Hepatocyte (in vitro differentiated cells): ENCODE measurements at regions not wholly inside any gene's neighbourhood (a gene's known extent, or its start where the extent isn't known, plus 50 kb on each side); places are given as distances from the start of the nearest gene placed in this dataset.

ENCODE experiments used
- DNase-seq: peaks from one replicate; pipeline ENCODE4 v3.0.0-alpha.2; 2016; ENCODE audit warnings: low spot score
- H2AFZ ChIP-seq: fragments of 200-600 bp; sonication (generic); 2 replicates; pipeline ENCODE4 v1.6.0; 2016; ENCODE audit warnings: antibody characterized with exemption, mild to moderate bottlenecking
- H3K27ac ChIP-seq: fragments of 200-600 bp; sonication (generic); 2 replicates; pipeline ENCODE4 v1.5.1; 2016; ENCODE audit warnings: mild to moderate bottlenecking
- H3K27me3 ChIP-seq: fragments of 200-600 bp; sonication (generic); 2 replicates; pipeline ENCODE4 v1.6.1; 2016
- H3K36me3 ChIP-seq: fragments of 200-600 bp; sonication (generic); replicated peaks from 2 replicates; pipeline ENCODE4 v1.5.1; 2016; ENCODE audit warnings: low read depth; ENCODE audit not compliant: insufficient read depth
- H3K4me1 ChIP-seq: fragments of 200-600 bp; sonication (generic); 2 replicates; pipeline ENCODE4 v1.5.1; 2016; ENCODE audit warnings: mild to moderate bottlenecking, moderate library complexity; ENCODE audit not compliant: insufficient read depth
- H3K4me2 ChIP-seq: fragments of 200-600 bp; sonication (generic); 2 replicates; pipeline ENCODE4 v1.6.0; 2016
- H3K4me3 ChIP-seq: fragments of 200-600 bp; sonication (generic); 2 replicates; pipeline ENCODE4 v1.5.1; 2016; ENCODE audit warnings: mild to moderate bottlenecking
- H3K79me2 ChIP-seq: fragments of 200-600 bp; sonication (generic); 2 replicates; pipeline ENCODE4 v1.6.0; 2017; ENCODE audit warnings: mild to moderate bottlenecking
- H3K9me2 ChIP-seq: fragments of 200-600 bp; sonication (generic); replicated peaks from 2 replicates; pipeline ENCODE4 v1.6.0; 2017; ENCODE audit warnings: mild to moderate bottlenecking; ENCODE audit not compliant: insufficient read depth
- H3K9me3 ChIP-seq: fragments of 200-600 bp; sonication (generic); 2 replicates; pipeline ENCODE4 v1.5.1; 2016; ENCODE audit warnings: low read depth, mild to moderate bottlenecking
- H4K20me1 ChIP-seq: fragments of 200-600 bp; sonication (generic); 2 replicates; pipeline ENCODE4 v1.6.0; 2016; ENCODE audit warnings: mild to moderate bottlenecking; ENCODE audit not compliant: insufficient read depth, poor library complexity, severe bottlenecking
- CTCF ChIP-seq: fragments of 200-600 bp; sonication (generic); IDR thresholded peaks from 2 replicates; pipeline ENCODE4 v1.5.1; 2016; ENCODE audit warnings: antibody characterized with exemption, mild to moderate bottlenecking; ENCODE audit not compliant: poor library complexity
- EZH2 ChIP-seq: fragments of 200-600 bp; sonication (generic); IDR thresholded peaks from 2 replicates; pipeline ENCODE4 v1.6.1; 2016; ENCODE audit warnings: antibody characterized with exemption, mild to moderate bottlenecking, borderline replicate concordance
- EZH2phosphoT487 ChIP-seq: fragments of 200-600 bp; sonication (generic); IDR thresholded peaks from one replicate; pipeline ENCODE4 v1.6.1; 2018; ENCODE audit warnings: antibody characterized with exemption, mild to moderate bottlenecking, low read depth, moderate library complexity; ENCODE audit not compliant: unreplicated experiment, severe bottlenecking
- WGBS: methylation state at CpG from one replicate; pipeline ENCODE4 v1.1.6; 2016; ENCODE audit warnings: low lambda C conversion rate; ENCODE audit errors: missing lambda C conversion rate; 5-methylcytosine and 5-hydroxymethylcytosine counted together

- Histone ChIP-seq H3K36me3 (no peaks in the 10 kb centered on the region), H4K20me1 (no peaks in the 10 kb centered on the region), H3K4me1 (no peaks in the 10 kb centered on the region), H3K27ac (peak overlapping the region; percentile 23), H2AFZ (no peak overlapping the region), H3K4me2 (no peak overlapping the region), H3K79me2 (no peaks in the 10 kb centered on the region), H3K9me3 (no peaks in the 10 kb centered on the region), H3K9me2 (no peaks in the 10 kb centered on the region), H3K27me3 (no peaks in the 10 kb centered on the region), H3K4me3 (no peak overlapping the region)
- TF ChIP-seq CTCF: no peak
- no peak for TF ChIP-seq EZH2
- TF ChIP-seq EZH2phosphoT487: no peak
- WGBS: 65% methylated on average over 5 of the region's 5 CpGs
- peak; percentile 16 for DNase-seq
Observed at GRCh38 chr7:46315891-46316290, 394.8 kb upstream of the IGFBP3 start.

- H3K27me3 ChIP-seq: no peaks in the 10 kb centered on the region
- no peaks in the 10 kb centered on the region for H3K36me3 ChIP-seq
- no peak overlapping the region for H2AFZ ChIP-seq
- no peaks in the 10 kb centered on the region for H3K79me2 ChIP-seq
- WGBS: 88% methylated on average over 1 of the region's 1 CpG
- H3K4me3 ChIP-seq: no peak overlapping the region
- H3K9me2 ChIP-seq: no peaks in the 10 kb centered on the region
- TF ChIP-seq EZH2phosphoT487: no peak
- TF ChIP-seq EZH2: no peak
- no peak for TF ChIP-seq CTCF
- H3K9me3 ChIP-seq: peaks cover 3% of the 10 kb centered on the region
- DNase-seq: no peak
- H3K4me2 ChIP-seq: no peak overlapping the region
- H3K27ac ChIP-seq: no peak overlapping the region
- no peaks in the 10 kb centered on the region for H3K4me1 ChIP-seq
- no peaks in the 10 kb centered on the region for H4K20me1 ChIP-seq
Observed at GRCh38 chr7:46301677-46302076, 380.6 kb upstream of the IGFBP3 start.

- Histone ChIP-seq H3K4me2 (no peak overlapping the region), H3K9me2 (no peaks in the 10 kb centered on the region), H3K36me3 (no peaks in the 10 kb centered on the region), H3K9me3 (peaks cover 3% of the 10 kb centered on the region), H4K20me1 (no peaks in the 10 kb centered on the region), H3K79me2 (no peaks in the 10 kb centered on the region), H3K4me1 (no peaks in the 10 kb centered on the region), H3K27ac (no peak overlapping the region), H3K27me3 (no peaks in the 10 kb centered on the region), H3K4me3 (no peak overlapping the region), H2AFZ (no peak overlapping the region)
- DNase-seq: no peak
- TF ChIP-seq EZH2phosphoT487: no peak
- no peak for TF ChIP-seq EZH2
- TF ChIP-seq CTCF: no peak
- 92% methylated on average over 2 of the region's 2 CpGs for WGBS
Observed at GRCh38 chr7:46297515-46297914, 376.4 kb upstream of the IGFBP3 start.

GRCh38 chr7:46296526-46296925 lies 375.5 kb upstream of the IGFBP3 start:
- Histone ChIP-seq H4K20me1 (no peaks in the 10 kb centered on the region), H3K4me3 (no peak overlapping the region), H3K36me3 (no peaks in the 10 kb centered on the region), H3K9me2 (no peaks in the 10 kb centered on the region), H3K9me3 (peaks cover 3% of the 10 kb centered on the region), H3K27ac (no peak overlapping the region), H3K4me2 (no peak overlapping the region), H2AFZ (no peak overlapping the region), H3K4me1 (peaks cover 4% of the 10 kb centered on the region), H3K79me2 (no peaks in the 10 kb centered on the region), H3K27me3 (no peaks in the 10 kb centered on the region)
- 78% methylated on average over 1 of the region's 1 CpG for WGBS
- no peak for TF ChIP-seq CTCF
- no peak for DNase-seq
